IMR-90 (cell line): ENCODE measurements at regions not wholly inside any gene's neighbourhood (a gene's known extent, or its start where the extent isn't known, plus 50 kb on each side); places are given as distances from the start of the nearest gene placed in this dataset.

Experiments
- CTCF ChIP-seq: conservative IDR thresholded peaks from 2 replicates; pipeline ENCODE4 v1.5.1; 2012; ENCODE audit warnings: mild to moderate bottlenecking, low read depth, low read length, improper control_type of control experiment
- POLR2A ChIP-seq: IDR thresholded peaks from 2 replicates; pipeline ENCODE4 v1.6.1; 2012; ENCODE audit warnings: mild to moderate bottlenecking, low read depth, low read length

GRCh38 chr9:106634183-106634582 lies 228.8 kb upstream of the ZNF462 start:
- TF ChIP-seq CTCF (no peak), POLR2A (no peak)
